Lower lobe of right lung (tissue), 2 donors: ENCODE measurements at regions not wholly inside any gene's neighbourhood (a gene's known extent, or its start where the extent isn't known, plus 50 kb on each side); places are given as distances from the start of the nearest gene placed in this dataset.

ENCODE experiments used
- ATAC-seq, 2 donors: fragments of 200-7000 bp; cut with Tn5 transposase; one replicate each; pipeline ENCODE4 v1.9.1; 2020 to 2022; ENCODE audit warnings: mild to moderate bottlenecking in 2 of 2, moderate library complexity in 2 of 2
- DNase-seq: peaks from one replicate; pipeline ENCODE4 v3.0.0-alpha.2; 2020
- H3K27ac ChIP-seq: fragments of 200-600 bp; one replicate; pipeline ENCODE4 v1.8.0; 2022
- H3K27me3 ChIP-seq: fragments of 200-600 bp; one replicate; pipeline ENCODE4 v1.8.0; 2022; ENCODE audit warnings: low read depth
- H3K36me3 ChIP-seq: fragments of 200-600 bp; one replicate; pipeline ENCODE4 v1.8.0; 2022; ENCODE audit warnings: mild to moderate bottlenecking
- H3K4me1 ChIP-seq: fragments of 200-600 bp; one replicate; pipeline ENCODE4 v1.8.0; 2022
- H3K4me3 ChIP-seq: fragments of 200-600 bp; one replicate; pipeline ENCODE4 v1.8.0; 2022; ENCODE audit warnings: mild to moderate bottlenecking
- H3K9me3 ChIP-seq: fragments of 200-600 bp; one replicate; pipeline ENCODE4 v1.8.0; 2022
- CTCF ChIP-seq: fragments of 200-600 bp; IDR thresholded peaks from one replicate; pipeline ENCODE4 v1.8.0; 2022; ENCODE audit warnings: antibody characterized with exemption, mild to moderate bottlenecking
- intact Hi-C: fragments of 100-400 bp; cut with DNase I; formaldehyde crosslinking; loops from one replicate; pipeline ENCODE4 v1.11.0; 2022
- donor health status: DM: no; HTN: yes; CAD: no; lungs with severe emphysema.

GRCh38 chr13:22979952-22980351, 200.8 kb upstream of the SGCG start:
- peaks cover 3% of the 10 kb centered on the region for H3K27me3 ChIP-seq
- no peak overlapping the region for H3K4me3 ChIP-seq
- no peaks in the 10 kb centered on the region for H3K4me1 ChIP-seq
- DNase-seq: no peak
- no peak for ATAC-seq
- H3K27ac ChIP-seq: no peak overlapping the region
- H3K9me3 ChIP-seq: peaks cover 5% of the 10 kb centered on the region
- no peak for TF ChIP-seq CTCF
- intact Hi-C loops: no loop called here
- H3K36me3 ChIP-seq: no peaks in the 10 kb centered on the region

GRCh38 chr13:22980936-22981335, 199.8 kb upstream of the SGCG start:
- no peak for DNase-seq
- peaks cover 5% of the 10 kb centered on the region for H3K9me3 ChIP-seq
- H3K4me1 ChIP-seq: no peaks in the 10 kb centered on the region
- intact Hi-C loops: no loop called here
- no peak overlapping the region for H3K4me3 ChIP-seq
- H3K36me3 ChIP-seq: no peaks in the 10 kb centered on the region
- no peak for ATAC-seq
- no peak for TF ChIP-seq CTCF
- H3K27me3 ChIP-seq: peaks cover 3% of the 10 kb centered on the region
- H3K27ac ChIP-seq: no peak overlapping the region

DNA sequence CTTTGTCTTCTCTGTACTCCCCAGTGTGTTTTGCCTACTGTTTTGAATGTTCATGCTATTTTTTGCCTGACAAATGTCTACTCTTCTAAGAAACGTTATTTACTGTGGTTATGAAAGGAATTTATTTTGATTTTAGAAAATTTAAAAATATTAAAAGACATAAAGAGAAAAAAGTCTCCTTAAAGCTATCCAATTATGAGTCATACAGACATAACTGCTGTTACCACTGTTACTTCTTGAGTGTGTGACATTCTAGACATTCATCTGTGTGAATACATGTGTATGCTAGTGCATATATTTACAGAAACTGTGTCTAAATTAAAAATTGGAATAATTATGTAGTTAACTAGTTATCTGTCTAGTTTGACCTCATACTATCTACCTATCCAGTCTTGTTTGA, 187.6 kb upstream of the SGCG start:
- no peaks in the 10 kb centered on the region for H3K9me3 ChIP-seq
- DNase-seq: no peak
- no peak overlapping the region for H3K4me3 ChIP-seq
- H3K27me3 ChIP-seq: no peaks in the 10 kb centered on the region
- no peaks in the 10 kb centered on the region for H3K36me3 ChIP-seq
- no peak for ATAC-seq
- no peaks in the 10 kb centered on the region for H3K4me1 ChIP-seq
- intact Hi-C loops: no loop called here
- H3K27ac ChIP-seq: no peak overlapping the region
- no peak for TF ChIP-seq CTCF

GRCh38 chr13:23003446-23003845, 177.3 kb upstream of the SGCG start:
- intact Hi-C loops: no loop called here
- Histone ChIP-seq H3K4me3 (no peak overlapping the region), H3K27ac (no peak overlapping the region), H3K36me3 (no peaks in the 10 kb centered on the region), H3K4me1 (no peaks in the 10 kb centered on the region), H3K9me3 (peaks cover 5% of the 10 kb centered on the region), H3K27me3 (no peaks in the 10 kb centered on the region)
- no peak for TF ChIP-seq CTCF
- DNase-seq (no peak), ATAC-seq (no peak)

GRCh38 chr13:23007426-23007825, 173.4 kb upstream of the SGCG start:
- H3K36me3 ChIP-seq: no peaks in the 10 kb centered on the region
- no peaks in the 10 kb centered on the region for H3K9me3 ChIP-seq
- H3K4me1 ChIP-seq: no peaks in the 10 kb centered on the region
- DNase-seq (no peak), ATAC-seq (no peak)
- no peaks in the 10 kb centered on the region for H3K27me3 ChIP-seq
- no peak overlapping the region for H3K4me3 ChIP-seq
- intact Hi-C loops: no loop called here
- no peak overlapping the region for H3K27ac ChIP-seq
- TF ChIP-seq CTCF: no peak

- intact Hi-C loops: no loop called here
- Histone ChIP-seq H3K4me3 (no peak overlapping the region), H3K36me3 (no peaks in the 10 kb centered on the region), H3K27me3 (no peaks in the 10 kb centered on the region), H3K27ac (no peak overlapping the region), H3K9me3 (no peaks in the 10 kb centered on the region), H3K4me1 (no peaks in the 10 kb centered on the region)
- DNase-seq (no peak), ATAC-seq (peak in 1 of 2 donors; percentile 30)
- no peak for TF ChIP-seq CTCF
Observed at GRCh38 chr13:23018143-23018542, 162.6 kb upstream of the SGCG start.
